ENCODE measurements at regions not wholly inside any gene's neighbourhood (a gene's known extent, or its start where the extent isn't known, plus 50 kb on each side); places are given as distances from the start of the nearest gene placed in this dataset.

DNA sequence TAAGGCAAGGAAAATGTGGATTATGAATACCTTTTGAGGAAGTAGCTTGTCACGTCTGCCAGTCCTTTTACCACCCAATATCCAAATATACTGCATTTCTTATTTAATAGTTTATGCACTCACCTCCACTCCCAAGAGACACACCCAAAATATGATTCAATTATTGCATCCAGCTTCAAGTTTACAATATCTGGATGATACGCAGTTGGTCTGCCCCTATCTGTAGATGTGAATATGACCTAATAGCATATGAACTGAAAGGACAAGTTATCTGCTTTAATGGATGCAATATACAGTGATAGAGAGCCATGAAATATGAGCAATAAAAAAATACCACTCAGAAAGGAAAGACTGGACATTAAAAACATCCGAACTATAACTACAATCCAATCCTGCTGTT is 159.4 kb upstream of the MAGI2 start:
- WGBS (ENCODE audit: low lambda C conversion rate, missing lambda C conversion rate): 90% methylated on average over 3 of the region's 3 CpGs
- TF ChIP-seq EZH2 (IDR thresholded peaks at IDR 0.05; ENCODE audit: borderline replicate concordance) (no peak), CTCF (IDR thresholded peaks at IDR 0.05; ENCODE audit: poor library complexity) (no peak), EZH2phosphoT487 (IDR thresholded peaks at IDR 0.05; ENCODE audit: low read depth, severe bottlenecking, unreplicated experiment) (no peak)
- Histone ChIP-seq H3K27ac (no peak overlapping the region), H4K20me1 (ENCODE audit: insufficient read depth, poor library complexity, severe bottlenecking) (no peaks in the 10 kb centered on the region), H3K4me1 (ENCODE audit: insufficient read depth) (peaks cover 6% of the 10 kb centered on the region), H3K4me2 (no peak overlapping the region), H2AFZ (no peak overlapping the region), H3K9me3 (ENCODE audit: low read depth) (no peaks in the 10 kb centered on the region), H3K27me3 (no peaks in the 10 kb centered on the region), H3K36me3 (replicated peaks; ENCODE audit: insufficient read depth, low read depth) (no peaks in the 10 kb centered on the region), H3K4me3 (no peak overlapping the region), H3K9me2 (replicated peaks; ENCODE audit: insufficient read depth) (no peaks in the 10 kb centered on the region), H3K79me2 (no peaks in the 10 kb centered on the region)
- no peak for DNase-seq (ENCODE audit: low spot score)

GRCh38 chr7:79612022-79612421 is 158.6 kb upstream of the MAGI2 start:
- H2AFZ ChIP-seq: no peak overlapping the region
- no peaks in the 10 kb centered on the region for H3K27me3 ChIP-seq
- TF ChIP-seq EZH2 (IDR thresholded peaks at IDR 0.05; ENCODE audit: borderline replicate concordance) (no peak), CTCF (IDR thresholded peaks at IDR 0.05; ENCODE audit: poor library complexity) (no peak), EZH2phosphoT487 (IDR thresholded peaks at IDR 0.05; ENCODE audit: low read depth, severe bottlenecking, unreplicated experiment) (no peak)
- DNase-seq (ENCODE audit: low spot score): no peak
- H3K4me2 ChIP-seq: no peak overlapping the region
- no peak overlapping the region for H3K4me3 ChIP-seq
- no peaks in the 10 kb centered on the region for H4K20me1 ChIP-seq (ENCODE audit: insufficient read depth, poor library complexity, severe bottlenecking)
- no peaks in the 10 kb centered on the region for H3K9me3 ChIP-seq (ENCODE audit: low read depth)
- H3K4me1 ChIP-seq (ENCODE audit: insufficient read depth): peaks cover 6% of the 10 kb centered on the region
- no peaks in the 10 kb centered on the region for H3K36me3 ChIP-seq (replicated peaks; ENCODE audit: insufficient read depth, low read depth)
- H3K79me2 ChIP-seq: no peaks in the 10 kb centered on the region
- 93% methylated on average over 2 of the region's 2 CpGs for WGBS (ENCODE audit: low lambda C conversion rate, missing lambda C conversion rate)
- H3K27ac ChIP-seq: no peak overlapping the region
- no peaks in the 10 kb centered on the region for H3K9me2 ChIP-seq (replicated peaks; ENCODE audit: insufficient read depth)

- Histone ChIP-seq H2AFZ (no peak overlapping the region), H3K79me2 (no peaks in the 10 kb centered on the region), H3K9me2 (replicated peaks; ENCODE audit: insufficient read depth) (no peaks in the 10 kb centered on the region), H3K4me3 (no peak overlapping the region), H3K4me1 (ENCODE audit: insufficient read depth) (peaks cover 6% of the 10 kb centered on the region), H4K20me1 (ENCODE audit: insufficient read depth, poor library complexity, severe bottlenecking) (no peaks in the 10 kb centered on the region), H3K27ac (peak overlapping the region; percentile 36), H3K36me3 (replicated peaks; ENCODE audit: insufficient read depth, low read depth) (no peaks in the 10 kb centered on the region), H3K27me3 (no peaks in the 10 kb centered on the region), H3K4me2 (no peak overlapping the region), H3K9me3 (ENCODE audit: low read depth) (no peaks in the 10 kb centered on the region)
- TF ChIP-seq CTCF (IDR thresholded peaks at IDR 0.05; ENCODE audit: poor library complexity) (no peak), EZH2phosphoT487 (IDR thresholded peaks at IDR 0.05; ENCODE audit: low read depth, severe bottlenecking, unreplicated experiment) (no peak), EZH2 (IDR thresholded peaks at IDR 0.05; ENCODE audit: borderline replicate concordance) (no peak)
- 38% methylated on average over 3 of the region's 3 CpGs for WGBS (ENCODE audit: low lambda C conversion rate, missing lambda C conversion rate)
- DNase-seq (ENCODE audit: low spot score): peak; percentile 11
Observed at GRCh38 chr7:79610748-79611304, 157.4 kb upstream of the MAGI2 start.

- 69% methylated on average over 1 of the region's 1 CpG for whole genome bisulfite sequencing (ENCODE audit: low lambda C conversion rate, missing lambda C conversion rate)
- no peaks in the 10 kb centered on the region for H3K9me2 ChIP-seq (replicated peaks; ENCODE audit: insufficient read depth)
- H3K36me3 ChIP-seq (replicated peaks; ENCODE audit: insufficient read depth, low read depth): no peaks in the 10 kb centered on the region
- DNase-seq (ENCODE audit: low spot score): no peak
- peaks cover 6% of the 10 kb centered on the region for H3K4me1 ChIP-seq (ENCODE audit: insufficient read depth)
- no peaks in the 10 kb centered on the region for H3K9me3 ChIP-seq (ENCODE audit: low read depth)
- H3K27ac ChIP-seq: peak overlapping the region; percentile 36
- H3K4me3 ChIP-seq: no peak overlapping the region
- H4K20me1 ChIP-seq (ENCODE audit: insufficient read depth, poor library complexity, severe bottlenecking): no peaks in the 10 kb centered on the region
- no peaks in the 10 kb centered on the region for H3K27me3 ChIP-seq
- no peak overlapping the region for H2AFZ ChIP-seq
- no peaks in the 10 kb centered on the region for H3K79me2 ChIP-seq
- TF ChIP-seq EZH2phosphoT487 (IDR thresholded peaks at IDR 0.05; ENCODE audit: low read depth, severe bottlenecking, unreplicated experiment) (no peak), CTCF (IDR thresholded peaks at IDR 0.05; ENCODE audit: poor library complexity) (no peak), EZH2 (IDR thresholded peaks at IDR 0.05; ENCODE audit: borderline replicate concordance) (no peak)
- H3K4me2 ChIP-seq: no peak overlapping the region
Observed at GRCh38 chr7:79610313-79610712, 156.8 kb upstream of the MAGI2 start.

Measured in hepatocyte (in vitro differentiated cells).